Activated CD4-positive, CD25-positive, alpha-beta regulatory T cell treated with anti-CD3 and anti-CD28 coated beads, Interleukin-2, amount 50 U/mL, for 24 hours (primary cell): ENCODE measurements at regions not wholly inside any gene's neighbourhood (a gene's known extent, or its start where the extent isn't known, plus 50 kb on each side); places are given as distances from the start of the nearest gene placed in this dataset.

Experiments used
- ATAC-seq, 2 donors: fragments of 150-1000 bp; cut with Tn5 transposase; one replicate each; pipeline ENCODE4 v1.10.0; 2021; ENCODE audit warnings: mild to moderate bottlenecking in 1 of 2, moderate library complexity in 1 of 2

GRCh38 chrX:69221239-69222102, 56.2 kb upstream of the PJA1 start:
- ATAC-seq, result no peak

GRCh38 chrX:69218407-69218997, 53.2 kb upstream of the PJA1 start:
- no peak for ATAC-seq

- ATAC-seq, result no peak
Observed at GRCh38 chrX:69216911-69217310, 51.7 kb upstream of the PJA1 start.

DNA sequence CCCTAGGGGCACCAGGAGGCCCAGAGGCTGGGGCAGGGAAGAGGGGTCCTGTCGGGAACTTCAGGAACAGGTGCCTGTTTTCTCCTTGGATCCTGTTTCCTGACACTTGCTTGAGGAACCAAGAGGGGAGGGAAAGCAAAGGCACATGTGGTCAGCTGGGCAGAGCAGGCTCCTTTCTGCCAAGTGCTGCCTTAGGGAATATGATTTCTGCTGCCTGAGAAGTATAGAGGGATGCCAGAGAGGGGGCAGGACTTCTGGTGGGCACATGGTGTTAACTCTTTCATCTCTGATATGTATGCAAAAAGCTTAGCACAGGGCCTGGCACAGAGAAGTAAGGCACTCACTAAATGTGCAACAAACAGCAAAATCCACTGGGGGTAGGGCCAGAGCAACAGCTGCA, 51.2 kb upstream of the PJA1 start:
- no peak for ATAC-seq

DNA sequence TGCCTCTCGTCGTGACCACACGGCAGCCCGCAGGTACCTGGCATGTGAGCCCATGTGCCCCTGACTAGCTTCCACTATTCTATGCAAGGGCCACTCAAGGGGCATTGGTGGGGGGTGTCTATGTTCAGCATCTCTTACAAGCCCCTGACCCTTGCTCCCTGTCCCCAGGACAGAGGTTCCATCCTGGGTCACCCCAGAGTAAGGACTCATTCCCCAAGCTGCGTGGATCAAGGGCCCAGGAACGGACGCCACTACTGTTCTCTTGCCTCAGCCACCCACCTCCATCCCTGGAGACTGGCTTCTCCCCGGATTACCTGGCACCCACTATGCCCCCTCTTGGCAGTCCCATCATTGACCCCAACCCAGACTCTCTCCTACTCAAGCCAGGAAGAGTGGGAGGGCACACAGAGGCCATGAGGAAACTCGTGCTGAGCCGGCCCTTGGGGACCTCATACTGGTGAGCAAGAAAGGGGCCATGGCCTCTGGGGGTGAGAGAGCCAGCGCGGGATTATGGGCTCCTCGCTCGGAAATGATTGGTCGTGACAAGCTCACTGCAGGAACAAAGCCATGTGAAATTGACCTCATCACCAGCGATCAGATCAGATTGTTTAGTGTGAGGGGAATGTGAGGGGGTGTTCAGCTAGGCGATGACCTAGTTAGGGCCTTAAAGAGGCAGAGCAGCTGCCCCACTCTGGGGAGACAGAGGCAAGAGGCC, 50.1 kb upstream of the PJA1 start:
- no peak for ATAC-seq
